ENCODE measurements at regions not wholly inside any gene's neighbourhood (a gene's known extent, or its start where the extent isn't known, plus 50 kb on each side); places are given as distances from the start of the nearest gene placed in this dataset.

DNA sequence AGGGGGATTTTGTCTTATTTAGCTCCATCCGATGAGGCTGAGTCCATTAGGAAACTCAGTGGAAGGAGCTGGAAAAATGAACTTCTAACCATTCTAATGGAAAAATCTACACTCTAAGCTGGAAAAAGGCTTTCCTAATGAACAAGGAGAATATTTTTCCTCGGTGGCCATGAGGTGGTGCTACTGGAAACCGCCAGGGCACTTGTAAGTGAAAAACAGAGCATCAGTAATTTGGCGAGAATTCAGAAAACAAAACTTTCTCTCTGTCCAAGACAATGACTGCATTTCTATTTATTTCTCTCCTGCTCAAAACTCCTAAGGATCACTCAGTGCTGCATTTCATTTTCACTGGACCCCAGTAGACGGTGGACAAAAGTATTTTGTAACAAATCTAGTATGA lies 237.6 kb downstream of the TENT4A start:
- Mint-ChIP-seq H3K36me3 (ENCODE audit: insufficient read depth, unreplicated experiment) (no peaks in the 10 kb centered on the region), H3K27ac (ENCODE audit: low read depth, unreplicated experiment) (no peak overlapping the region), H3K27me3 (ENCODE audit: insufficient read depth, unreplicated experiment) (peaks cover 30% of the 10 kb centered on the region), H3K4me1 (ENCODE audit: insufficient read depth, unreplicated experiment) (no peaks in the 10 kb centered on the region), H3K4me3 (ENCODE audit: unreplicated experiment) (no peak overlapping the region), H3K9me3 (ENCODE audit: unreplicated experiment) (no peaks in the 10 kb centered on the region)
- POLR2A ChIA-PET: no interaction called here
- TF ChIP-seq CTCF (IDR thresholded peaks at IDR 0.05; ENCODE audit: unreplicated experiment): no peak
- DNase-seq (ENCODE audit: unreplicated experiment): no peak
- BruUV-seq (replicated peaks): no TSS peak
- intact Hi-C loops (cut with micrococcal nuclease): no loop called here
- CTCF ChIA-PET: no interaction called here

DNA sequence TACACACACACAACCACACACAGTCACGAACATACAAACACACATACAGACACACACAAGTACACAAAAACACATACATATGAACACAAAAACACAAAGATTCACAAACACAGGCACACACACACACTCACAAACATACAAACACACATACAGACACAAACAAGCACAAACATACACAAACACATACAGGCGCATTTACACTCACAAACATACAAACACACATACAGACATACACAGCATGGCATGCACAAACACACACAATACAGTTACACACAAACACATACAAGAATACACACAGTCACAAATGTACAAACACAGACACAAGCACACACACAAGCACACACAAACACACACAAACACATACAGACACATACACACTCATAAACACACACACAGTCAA lies 247.9 kb downstream of the TENT4A start:
- Mint-ChIP-seq H3K4me1 (ENCODE audit: insufficient read depth, unreplicated experiment) (no peaks in the 10 kb centered on the region), H3K27me3 (ENCODE audit: insufficient read depth, unreplicated experiment) (peaks cover 19% of the 10 kb centered on the region), H3K27ac (ENCODE audit: low read depth, unreplicated experiment) (no peak overlapping the region), H3K4me3 (ENCODE audit: unreplicated experiment) (no peak overlapping the region), H3K9me3 (ENCODE audit: unreplicated experiment) (peaks cover 8% of the 10 kb centered on the region), H3K36me3 (ENCODE audit: insufficient read depth, unreplicated experiment) (no peaks in the 10 kb centered on the region)
- intact Hi-C loops (cut with micrococcal nuclease): no loop called here
- BruUV-seq (replicated peaks): no TSS peak
- ChIA-PET POLR2A (no interaction called here), CTCF (no interaction called here)
- TF ChIP-seq CTCF (IDR thresholded peaks at IDR 0.05; ENCODE audit: unreplicated experiment): no peak
- DNase-seq (ENCODE audit: unreplicated experiment): no peak

GRCh38 chr5:6961837-6962635 lies 248.8 kb downstream of the TENT4A start:
- peaks cover 8% of the 10 kb centered on the region for H3K9me3 Mint-ChIP-seq (ENCODE audit: unreplicated experiment)
- no peaks in the 10 kb centered on the region for H3K4me1 Mint-ChIP-seq (ENCODE audit: insufficient read depth, unreplicated experiment)
- ChIA-PET CTCF (no interaction called here), POLR2A (no interaction called here)
- TF ChIP-seq CTCF (IDR thresholded peaks at IDR 0.05; ENCODE audit: unreplicated experiment): no peak
- peaks cover 19% of the 10 kb centered on the region for H3K27me3 Mint-ChIP-seq (ENCODE audit: insufficient read depth, unreplicated experiment)
- H3K36me3 Mint-ChIP-seq (ENCODE audit: insufficient read depth, unreplicated experiment): no peaks in the 10 kb centered on the region
- no TSS peak for BruUV-seq (replicated peaks)
- intact Hi-C loops (cut with micrococcal nuclease): no loop called here
- DNase-seq (ENCODE audit: unreplicated experiment): no peak
- no peak overlapping the region for H3K4me3 Mint-ChIP-seq (ENCODE audit: unreplicated experiment)
- H3K27ac Mint-ChIP-seq (ENCODE audit: low read depth, unreplicated experiment): no peak overlapping the region

DNA sequence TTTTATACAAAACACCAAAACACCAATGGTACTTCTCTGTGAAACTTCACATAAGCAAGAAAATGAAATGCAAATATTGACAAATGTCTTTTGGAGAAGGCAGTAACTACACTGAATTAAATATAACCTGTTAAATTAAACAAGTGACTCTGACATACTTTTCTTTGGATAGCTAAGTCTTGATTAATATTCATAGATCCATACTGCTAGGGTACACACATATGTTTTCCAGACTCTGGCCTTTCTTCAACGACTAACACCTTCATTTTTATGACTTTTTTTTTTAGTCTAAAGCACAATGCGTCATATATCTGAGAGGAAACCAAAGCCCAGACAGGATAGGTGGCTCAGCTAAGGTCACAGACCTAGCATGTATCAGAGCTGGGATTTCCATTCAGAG lies 263.7 kb downstream of the TENT4A start:
- H3K36me3 Mint-ChIP-seq (ENCODE audit: insufficient read depth, unreplicated experiment): no peaks in the 10 kb centered on the region
- TF ChIP-seq CTCF (IDR thresholded peaks at IDR 0.05; ENCODE audit: unreplicated experiment): no peak
- ChIA-PET CTCF (no interaction called here), POLR2A (no interaction called here)
- no peak overlapping the region for H3K27ac Mint-ChIP-seq (ENCODE audit: low read depth, unreplicated experiment)
- intact Hi-C loops (cut with micrococcal nuclease): no loop called here
- DNase-seq (ENCODE audit: unreplicated experiment): no peak
- no peaks in the 10 kb centered on the region for H3K4me1 Mint-ChIP-seq (ENCODE audit: insufficient read depth, unreplicated experiment)
- peaks cover 2% of the 10 kb centered on the region for H3K9me3 Mint-ChIP-seq (ENCODE audit: unreplicated experiment)
- H3K4me3 Mint-ChIP-seq (ENCODE audit: unreplicated experiment): no peak overlapping the region
- H3K27me3 Mint-ChIP-seq (ENCODE audit: insufficient read depth, unreplicated experiment): peaks cover 15% of the 10 kb centered on the region
- no TSS peak for BruUV-seq (replicated peaks)

All from MCF 10A (cell line).